ENCODE measurements at regions not wholly inside any gene's neighbourhood (a gene's known extent, or its start where the extent isn't known, plus 50 kb on each side); places are given as distances from the start of the nearest gene placed in this dataset.

DNA sequence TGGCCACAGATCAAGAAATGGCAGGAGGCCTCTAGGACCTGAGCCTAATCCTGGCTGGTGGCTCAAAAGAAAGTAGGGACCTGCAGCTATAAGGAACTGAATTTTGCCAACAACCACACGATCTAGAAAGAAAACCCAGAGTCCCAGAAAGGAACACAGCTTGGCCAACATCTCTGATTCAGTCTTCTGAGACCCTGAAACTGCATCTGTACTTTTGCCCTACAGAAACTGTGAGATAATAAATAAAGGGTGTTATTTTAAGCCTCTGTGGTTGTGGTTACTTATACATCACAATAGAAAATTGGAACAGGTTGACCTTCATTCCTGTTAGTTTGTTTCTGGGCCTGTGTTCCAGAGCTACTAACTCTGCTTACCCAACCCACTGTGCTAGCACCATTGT lies 356.8 kb upstream of the ST6GAL2 start:
- Histone ChIP-seq H3K79me2 (ENCODE audit: low read length) (no peaks in the 10 kb centered on the region), H3K4me2 (ENCODE audit: low read length) (no peak overlapping the region), H3K4me1 (ENCODE audit: low read length) (no peaks in the 10 kb centered on the region), H3K27ac (ENCODE audit: low read length) (no peak overlapping the region), H4K20me1 (ENCODE audit: insufficient read depth, low read length) (no peaks in the 10 kb centered on the region), H3K27me3 (ENCODE audit: low read depth, low read length) (no peaks in the 10 kb centered on the region), H3K9ac (ENCODE audit: low read length) (no peak overlapping the region), H3K4me3 (ENCODE audit: low read length) (no peak overlapping the region), H3K36me3 (replicated peaks; ENCODE audit: low read depth, low read length) (no peaks in the 10 kb centered on the region), H3K9me3 (ENCODE audit: insufficient read depth, low read length) (no peaks in the 10 kb centered on the region), H2AFZ (ENCODE audit: low read depth, low read length) (no peak overlapping the region)
- TF ChIP-seq EZH2phosphoT487 (IDR thresholded peaks at IDR 0.05; ENCODE audit: low read depth): no peak
- TF ChIP-seq, protein P1, sequence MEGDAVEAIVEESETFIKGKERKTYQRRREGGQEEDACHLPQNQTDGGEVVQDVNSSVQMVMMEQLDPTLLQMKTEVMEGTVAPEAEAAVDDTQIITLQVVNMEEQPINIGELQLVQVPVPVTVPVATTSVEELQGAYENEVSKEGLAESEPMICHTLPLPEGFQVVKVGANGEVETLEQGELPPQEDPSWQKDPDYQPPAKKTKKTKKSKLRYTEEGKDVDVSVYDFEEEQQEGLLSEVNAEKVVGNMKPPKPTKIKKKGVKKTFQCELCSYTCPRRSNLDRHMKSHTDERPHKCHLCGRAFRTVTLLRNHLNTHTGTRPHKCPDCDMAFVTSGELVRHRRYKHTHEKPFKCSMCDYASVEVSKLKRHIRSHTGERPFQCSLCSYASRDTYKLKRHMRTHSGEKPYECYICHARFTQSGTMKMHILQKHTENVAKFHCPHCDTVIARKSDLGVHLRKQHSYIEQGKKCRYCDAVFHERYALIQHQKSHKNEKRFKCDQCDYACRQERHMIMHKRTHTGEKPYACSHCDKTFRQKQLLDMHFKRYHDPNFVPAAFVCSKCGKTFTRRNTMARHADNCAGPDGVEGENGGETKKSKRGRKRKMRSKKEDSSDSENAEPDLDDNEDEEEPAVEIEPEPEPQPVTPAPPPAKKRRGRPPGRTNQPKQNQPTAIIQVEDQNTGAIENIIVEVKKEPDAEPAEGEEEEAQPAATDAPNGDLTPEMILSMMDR (IDR thresholded peaks at IDR 0.05; ENCODE audit: low read depth, low read length): no peak

DNA sequence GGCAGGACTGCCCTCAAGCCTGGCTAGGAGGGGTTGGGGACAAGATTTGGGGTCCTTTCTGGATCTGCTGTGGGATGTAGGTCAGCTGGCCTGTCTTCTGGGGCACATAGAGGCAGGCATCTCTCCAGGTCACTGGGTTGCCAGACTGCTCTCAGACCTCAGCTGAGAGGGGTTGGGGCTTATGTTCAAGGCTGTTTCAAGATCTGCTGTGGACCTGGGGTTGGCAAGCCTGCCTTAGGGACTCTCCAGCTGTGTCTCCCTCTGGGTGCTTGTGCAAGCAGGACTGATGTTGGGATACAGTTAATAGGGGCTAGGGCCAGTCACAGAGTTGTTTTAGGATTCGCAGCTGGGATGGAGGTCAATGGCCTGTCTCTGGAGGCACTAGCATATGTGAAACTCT lies 363.0 kb upstream of the ST6GAL2 start:
- H3K4me3 ChIP-seq (ENCODE audit: low read length): no peak overlapping the region
- H3K36me3 ChIP-seq (replicated peaks; ENCODE audit: low read depth, low read length): no peaks in the 10 kb centered on the region
- H3K4me1 ChIP-seq (ENCODE audit: low read length): no peaks in the 10 kb centered on the region
- no peaks in the 10 kb centered on the region for H4K20me1 ChIP-seq (ENCODE audit: insufficient read depth, low read length)
- TF ChIP-seq, protein P1 (IDR thresholded peaks at IDR 0.05; ENCODE audit: low read depth, low read length): no peak
- no peak for TF ChIP-seq EZH2phosphoT487 (IDR thresholded peaks at IDR 0.05; ENCODE audit: low read depth)
- H3K27ac ChIP-seq (ENCODE audit: low read length): no peak overlapping the region
- H3K4me2 ChIP-seq (ENCODE audit: low read length): no peak overlapping the region
- no peaks in the 10 kb centered on the region for H3K79me2 ChIP-seq (ENCODE audit: low read length)
- no peak overlapping the region for H3K9ac ChIP-seq (ENCODE audit: low read length)
- H2AFZ ChIP-seq (ENCODE audit: low read depth, low read length): no peak overlapping the region
- H3K27me3 ChIP-seq (ENCODE audit: low read depth, low read length): no peaks in the 10 kb centered on the region
- no peaks in the 10 kb centered on the region for H3K9me3 ChIP-seq (ENCODE audit: insufficient read depth, low read length)

DNA sequence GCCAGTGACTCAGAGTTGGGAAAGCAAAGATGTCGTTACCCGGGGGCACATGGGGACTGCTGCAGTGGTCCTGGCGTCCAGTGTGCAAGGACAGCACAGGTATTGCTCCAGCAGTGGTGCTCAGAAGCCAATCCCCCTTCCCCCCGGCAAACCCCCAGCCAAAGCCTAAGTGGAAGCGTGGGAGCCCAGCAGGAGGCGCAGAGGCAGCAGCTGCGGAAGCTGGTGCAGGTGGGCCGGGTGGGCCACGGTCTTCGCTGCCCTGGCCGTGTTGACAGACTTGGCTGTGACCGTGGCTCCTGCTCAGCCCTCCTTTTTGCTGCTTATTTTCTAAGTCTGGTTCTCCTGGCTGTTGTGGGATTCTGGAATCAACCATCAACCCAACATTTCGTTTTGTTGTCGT lies 369.8 kb upstream of the ST6GAL2 start:
- H3K4me3 ChIP-seq (ENCODE audit: low read length): no peak overlapping the region
- no peak overlapping the region for H3K4me2 ChIP-seq (ENCODE audit: low read length)
- H3K36me3 ChIP-seq (replicated peaks; ENCODE audit: low read depth, low read length): no peaks in the 10 kb centered on the region
- H3K27ac ChIP-seq (ENCODE audit: low read length): no peak overlapping the region
- no peaks in the 10 kb centered on the region for H3K79me2 ChIP-seq (ENCODE audit: low read length)
- TF ChIP-seq, protein P1 (IDR thresholded peaks at IDR 0.05; ENCODE audit: low read depth, low read length): no peak
- TF ChIP-seq EZH2phosphoT487 (IDR thresholded peaks at IDR 0.05; ENCODE audit: low read depth): no peak
- H4K20me1 ChIP-seq (ENCODE audit: insufficient read depth, low read length): no peaks in the 10 kb centered on the region
- H3K9me3 ChIP-seq (ENCODE audit: insufficient read depth, low read length): no peaks in the 10 kb centered on the region
- H3K27me3 ChIP-seq (ENCODE audit: low read depth, low read length): no peaks in the 10 kb centered on the region
- no peaks in the 10 kb centered on the region for H3K4me1 ChIP-seq (ENCODE audit: low read length)
- H2AFZ ChIP-seq (ENCODE audit: low read depth, low read length): no peak overlapping the region
- H3K9ac ChIP-seq (ENCODE audit: low read length): no peak overlapping the region

DNA sequence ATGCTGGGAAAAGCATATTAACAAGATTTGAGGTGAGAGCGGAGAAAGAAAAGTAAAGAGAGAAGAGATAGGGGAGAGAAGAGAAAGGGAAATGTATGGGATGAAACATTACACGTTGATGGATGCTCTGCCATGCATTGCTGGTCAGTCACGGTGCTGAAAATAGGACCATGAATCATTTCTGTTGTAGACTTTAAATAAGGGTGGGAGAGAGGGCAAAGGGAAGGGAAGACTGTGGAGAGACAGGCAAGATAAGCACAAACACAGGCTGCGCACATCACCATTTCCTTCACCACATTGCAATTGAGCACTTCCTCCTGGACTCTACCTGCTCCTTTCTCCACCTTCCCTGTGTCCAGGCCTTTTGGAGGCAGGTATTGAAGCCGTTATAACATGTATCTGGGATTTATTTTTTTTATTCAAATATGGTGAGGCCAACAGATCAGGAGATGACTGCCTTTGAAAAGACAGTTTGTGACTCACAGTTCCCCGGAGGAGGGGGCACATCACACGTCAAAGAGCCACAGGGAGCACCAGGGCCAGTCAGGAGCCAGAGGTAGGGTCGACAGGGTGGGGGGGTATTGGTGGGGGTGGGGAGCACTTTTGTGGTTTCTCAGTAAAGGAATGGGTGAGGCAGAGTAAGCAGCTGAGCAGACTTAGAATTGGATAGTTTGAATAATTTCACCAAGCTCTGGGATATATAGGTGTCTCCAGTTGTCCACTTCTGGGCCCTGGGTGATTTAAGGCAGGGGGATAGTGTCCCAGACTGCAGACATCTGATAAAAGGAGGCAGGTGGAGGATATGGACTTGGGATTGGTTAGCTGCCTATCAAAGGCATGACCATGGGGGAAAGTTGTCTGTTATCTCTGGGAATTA lies 372.8 kb upstream of the ST6GAL2 start:
- Histone ChIP-seq H3K9ac (ENCODE audit: low read length) (no peak overlapping the region), H3K4me2 (ENCODE audit: low read length) (no peak overlapping the region), H3K4me3 (ENCODE audit: low read length) (no peak overlapping the region), H4K20me1 (ENCODE audit: insufficient read depth, low read length) (no peaks in the 10 kb centered on the region), H3K79me2 (ENCODE audit: low read length) (no peaks in the 10 kb centered on the region), H3K9me3 (ENCODE audit: insufficient read depth, low read length) (no peaks in the 10 kb centered on the region), H3K4me1 (ENCODE audit: low read length) (peaks cover 16% of the 10 kb centered on the region), H3K36me3 (replicated peaks; ENCODE audit: low read depth, low read length) (peaks cover 4% of the 10 kb centered on the region), H2AFZ (ENCODE audit: low read depth, low read length) (no peak overlapping the region), H3K27me3 (ENCODE audit: low read depth, low read length) (no peaks in the 10 kb centered on the region), H3K27ac (ENCODE audit: low read length) (no peak overlapping the region)
- no peak for TF ChIP-seq EZH2phosphoT487 (IDR thresholded peaks at IDR 0.05; ENCODE audit: low read depth)
- TF ChIP-seq, protein P1 (IDR thresholded peaks at IDR 0.05; ENCODE audit: low read depth, low read length): no peak
